ENCODE measurements at regions not wholly inside any gene's neighbourhood (a gene's known extent, or its start where the extent isn't known, plus 50 kb on each side); places are given as distances from the start of the nearest gene placed in this dataset.

- Histone ChIP-seq H3K9ac (ENCODE audit: low read depth, low read length) (no peak overlapping the region), H3K4me1 (ENCODE audit: insufficient read depth, low read length) (no peaks in the 10 kb centered on the region), H3K9me3 (ENCODE audit: control insufficient read depth, insufficient read depth, low read length) (no peaks in the 10 kb centered on the region), H3K36me3 (ENCODE audit: insufficient read depth, low read length) (no peaks in the 10 kb centered on the region)
Measured at GRCh38 chr2:226327830-226328229, 471.8 kb downstream of the IRS1 start.

- no peak overlapping the region for H3K9ac ChIP-seq (ENCODE audit: low read depth, low read length)
- H3K4me1 ChIP-seq (ENCODE audit: insufficient read depth, low read length) = no peaks in the 10 kb centered on the region
- no peaks in the 10 kb centered on the region for H3K9me3 ChIP-seq (ENCODE audit: control insufficient read depth, insufficient read depth, low read length)
- H3K36me3 ChIP-seq (ENCODE audit: insufficient read depth, low read length) = no peaks in the 10 kb centered on the region
Measured at GRCh38 chr2:226325526-226325925, 474.1 kb downstream of the IRS1 start.

- Histone ChIP-seq H3K9me3 (ENCODE audit: control insufficient read depth, insufficient read depth, low read length) (no peaks in the 10 kb centered on the region), H3K9ac (ENCODE audit: low read depth, low read length) (no peak overlapping the region), H3K36me3 (ENCODE audit: insufficient read depth, low read length) (no peaks in the 10 kb centered on the region), H3K4me1 (ENCODE audit: insufficient read depth, low read length) (no peaks in the 10 kb centered on the region)
Measured at GRCh38 chr2:226320076-226320948, 479.3 kb downstream of the IRS1 start.

- H3K9me3 ChIP-seq (ENCODE audit: control insufficient read depth, insufficient read depth, low read length) = no peaks in the 10 kb centered on the region
- no peaks in the 10 kb centered on the region for H3K4me1 ChIP-seq (ENCODE audit: insufficient read depth, low read length)
- no peaks in the 10 kb centered on the region for H3K36me3 ChIP-seq (ENCODE audit: insufficient read depth, low read length)
- no peak overlapping the region for H3K9ac ChIP-seq (ENCODE audit: low read depth, low read length)
Measured at GRCh38 chr2:226317970-226318369, 481.6 kb downstream of the IRS1 start.

- Histone ChIP-seq H3K36me3 (ENCODE audit: insufficient read depth, low read length) (no peaks in the 10 kb centered on the region), H3K9me3 (ENCODE audit: control insufficient read depth, insufficient read depth, low read length) (no peaks in the 10 kb centered on the region), H3K4me1 (ENCODE audit: insufficient read depth, low read length) (no peaks in the 10 kb centered on the region), H3K9ac (ENCODE audit: low read depth, low read length) (no peak overlapping the region)
Measured at GRCh38 chr2:226313060-226313459, 486.6 kb downstream of the IRS1 start.

- H3K9me3 ChIP-seq (ENCODE audit: control insufficient read depth, insufficient read depth, low read length) = no peaks in the 10 kb centered on the region
- no peak overlapping the region for H3K9ac ChIP-seq (ENCODE audit: low read depth, low read length)
- H3K4me1 ChIP-seq (ENCODE audit: insufficient read depth, low read length) = no peaks in the 10 kb centered on the region
- H3K36me3 ChIP-seq (ENCODE audit: insufficient read depth, low read length) = no peaks in the 10 kb centered on the region
Measured at GRCh38 chr2:226312155-226312554, 487.5 kb downstream of the IRS1 start.

GRCh38 chr2:226310146-226310545, 489.5 kb downstream of the IRS1 start:
- Histone ChIP-seq H3K4me1 (ENCODE audit: insufficient read depth, low read length) (no peaks in the 10 kb centered on the region), H3K9me3 (ENCODE audit: control insufficient read depth, insufficient read depth, low read length) (no peaks in the 10 kb centered on the region), H3K9ac (ENCODE audit: low read depth, low read length) (no peak overlapping the region), H3K36me3 (ENCODE audit: insufficient read depth, low read length) (no peaks in the 10 kb centered on the region)

GRCh38 chr2:226308986-226309385, 490.6 kb downstream of the IRS1 start:
- Histone ChIP-seq H3K4me1 (ENCODE audit: insufficient read depth, low read length) (no peaks in the 10 kb centered on the region), H3K9ac (ENCODE audit: low read depth, low read length) (no peak overlapping the region), H3K9me3 (ENCODE audit: control insufficient read depth, insufficient read depth, low read length) (no peaks in the 10 kb centered on the region), H3K36me3 (ENCODE audit: insufficient read depth, low read length) (no peaks in the 10 kb centered on the region)

- H3K36me3 ChIP-seq (ENCODE audit: insufficient read depth, low read length) = no peaks in the 10 kb centered on the region
Measured at GRCh38 chr2:226308323-226308680, 491.3 kb downstream of the IRS1 start.

GRCh38 chr2:226307487-226308322, 491.9 kb downstream of the IRS1 start:
- no peaks in the 10 kb centered on the region for H3K36me3 ChIP-seq (ENCODE audit: insufficient read depth, low read length)
- no peaks in the 10 kb centered on the region for H3K4me1 ChIP-seq (ENCODE audit: insufficient read depth, low read length)
- H3K9ac ChIP-seq (ENCODE audit: low read depth, low read length) = no peak overlapping the region
- H3K9me3 ChIP-seq (ENCODE audit: control insufficient read depth, insufficient read depth, low read length) = no peaks in the 10 kb centered on the region

More at GRCh38 chr2:226308323-226308680, 491.3 kb downstream of the IRS1 start:
- Histone ChIP-seq H3K4me1 (ENCODE audit: insufficient read depth, low read length) (no peaks in the 10 kb centered on the region), H3K9me3 (ENCODE audit: control insufficient read depth, insufficient read depth, low read length) (no peaks in the 10 kb centered on the region), H3K9ac (ENCODE audit: low read depth, low read length) (no peak overlapping the region)

GRCh38 chr2:226306969-226307368, 492.7 kb downstream of the IRS1 start:
- Histone ChIP-seq H3K9ac (ENCODE audit: low read depth, low read length) (no peak overlapping the region), H3K9me3 (ENCODE audit: control insufficient read depth, insufficient read depth, low read length) (no peaks in the 10 kb centered on the region), H3K36me3 (ENCODE audit: insufficient read depth, low read length) (no peaks in the 10 kb centered on the region)

GRCh38 chr2:226304308-226304707, 495.3 kb downstream of the IRS1 start:
- H3K9ac ChIP-seq (ENCODE audit: low read depth, low read length) = no peak overlapping the region
- no peaks in the 10 kb centered on the region for H3K4me1 ChIP-seq (ENCODE audit: insufficient read depth, low read length)
- no peaks in the 10 kb centered on the region for H3K36me3 ChIP-seq (ENCODE audit: insufficient read depth, low read length)
- no peaks in the 10 kb centered on the region for H3K9me3 ChIP-seq (ENCODE audit: control insufficient read depth, insufficient read depth, low read length)

More at GRCh38 chr2:226306969-226307368, 492.7 kb downstream of the IRS1 start:
- no peaks in the 10 kb centered on the region for H3K4me1 ChIP-seq (ENCODE audit: insufficient read depth, low read length)

- Histone ChIP-seq H3K36me3 (ENCODE audit: insufficient read depth, low read length) (no peaks in the 10 kb centered on the region), H3K9me3 (ENCODE audit: control insufficient read depth, insufficient read depth, low read length) (no peaks in the 10 kb centered on the region), H3K4me1 (ENCODE audit: insufficient read depth, low read length) (no peaks in the 10 kb centered on the region), H3K9ac (ENCODE audit: low read depth, low read length) (no peak overlapping the region)
Measured at GRCh38 chr2:226303707-226304106, 495.9 kb downstream of the IRS1 start.

GRCh38 chr2:226300196-226300886, 499.3 kb downstream of the IRS1 start:
- no peaks in the 10 kb centered on the region for H3K36me3 ChIP-seq (ENCODE audit: insufficient read depth, low read length)
- no peaks in the 10 kb centered on the region for H3K9me3 ChIP-seq (ENCODE audit: control insufficient read depth, insufficient read depth, low read length)
- no peaks in the 10 kb centered on the region for H3K4me1 ChIP-seq (ENCODE audit: insufficient read depth, low read length)
- H3K9ac ChIP-seq (ENCODE audit: low read depth, low read length) = no peak overlapping the region

All from ES-I3 (cell line).